Esophagus muscularis mucosa (tissue), 3 donors: ENCODE measurements at regions not wholly inside any gene's neighbourhood (a gene's known extent, or its start where the extent isn't known, plus 50 kb on each side); places are given as distances from the start of the nearest gene placed in this dataset.

Experiments
- POLR2A ChIP-seq: fragments of 450-650 bp; IDR thresholded peaks from one replicate; pipeline ENCODE4 v1.6.1; 2017; ENCODE audit warnings: antibody characterized with exemption, moderate library complexity, mild to moderate bottlenecking, low read depth
- POLR2AphosphoS5 ChIP-seq, 2 donors: sonication (generic); formaldehyde crosslinking; IDR thresholded peaks; one replicate each; pipeline ENCODE4 v1.6.1; 2017; ENCODE audit warnings: antibody characterized with exemption in 2 of 2
- TF ChIP-seq, protein P1 (sequence below), 3 experiments: fragments of 200-600 bp in 2 of 3; fragments of 450-650 bp in 1 of 3; sonication (generic) in 2 of 3; IDR thresholded peaks; one replicate each; pipeline ENCODE4 v1.5.1; 2017 to 2019; ENCODE audit warnings: antibody characterized with exemption in 3 of 3, mild to moderate bottlenecking in 2 of 3, moderate library complexity in 1 of 3

GRCh38 chr6:137779982-137780381 lies 87.1 kb upstream of the TNFAIP3 start:
- TF ChIP-seq, protein P1, sequence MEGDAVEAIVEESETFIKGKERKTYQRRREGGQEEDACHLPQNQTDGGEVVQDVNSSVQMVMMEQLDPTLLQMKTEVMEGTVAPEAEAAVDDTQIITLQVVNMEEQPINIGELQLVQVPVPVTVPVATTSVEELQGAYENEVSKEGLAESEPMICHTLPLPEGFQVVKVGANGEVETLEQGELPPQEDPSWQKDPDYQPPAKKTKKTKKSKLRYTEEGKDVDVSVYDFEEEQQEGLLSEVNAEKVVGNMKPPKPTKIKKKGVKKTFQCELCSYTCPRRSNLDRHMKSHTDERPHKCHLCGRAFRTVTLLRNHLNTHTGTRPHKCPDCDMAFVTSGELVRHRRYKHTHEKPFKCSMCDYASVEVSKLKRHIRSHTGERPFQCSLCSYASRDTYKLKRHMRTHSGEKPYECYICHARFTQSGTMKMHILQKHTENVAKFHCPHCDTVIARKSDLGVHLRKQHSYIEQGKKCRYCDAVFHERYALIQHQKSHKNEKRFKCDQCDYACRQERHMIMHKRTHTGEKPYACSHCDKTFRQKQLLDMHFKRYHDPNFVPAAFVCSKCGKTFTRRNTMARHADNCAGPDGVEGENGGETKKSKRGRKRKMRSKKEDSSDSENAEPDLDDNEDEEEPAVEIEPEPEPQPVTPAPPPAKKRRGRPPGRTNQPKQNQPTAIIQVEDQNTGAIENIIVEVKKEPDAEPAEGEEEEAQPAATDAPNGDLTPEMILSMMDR (IDR thresholded peaks at IDR 0.05) = no peak
- TF ChIP-seq POLR2AphosphoS5 (IDR thresholded peaks at IDR 0.05) (peak in 1 of 2 donors; percentile 5), POLR2A (no peak)
